ENCODE measurements at regions not wholly inside any gene's neighbourhood (a gene's known extent, or its start where the extent isn't known, plus 50 kb on each side); places are given as distances from the start of the nearest gene placed in this dataset.
A peak's percentile ranks its signal among the peaks of the same experiment; 100 is the strongest.

GRCh38 chr2:16025876-16026640, 85.7 kb downstream of the MYCN start:
- H2BK12ac ChIP-seq (ENCODE audit: low read depth, low read length) = peak overlapping the region; percentile 29; the same call in 1 of the 2 replicates
- no peak overlapping the region for H3K18ac ChIP-seq (ENCODE audit: extremely low read depth, low read length)
- no peaks in the 10 kb centered on the region for H3K9me3 ChIP-seq (ENCODE audit: insufficient read depth in 2 of 2, low read depth in 1 of 2, low read length in 1 of 2)
- H4K20me1 ChIP-seq (replicated peaks in 1 of 2; ENCODE audit: control insufficient read depth in 1 of 2, insufficient read depth in 2 of 2, low read length in 2 of 2) = no peaks in the 10 kb centered on the region
- H3K27me3 ChIP-seq (replicated peaks in 1 of 4; ENCODE audit: control insufficient read depth in 3 of 4, extremely low read depth in 1 of 4, insufficient read depth in 3 of 4, low read length in 3 of 4) = no peaks in the 10 kb centered on the region
- no peak overlapping the region for H2AFZ ChIP-seq (ENCODE audit: low read length)
- no peak overlapping the region for H3K23ac ChIP-seq (ENCODE audit: insufficient read length)
- H3K9ac ChIP-seq (replicated peaks in 1 of 4; ENCODE audit: extremely low read depth in 1 of 4, low read depth in 3 of 4, low read length in 3 of 4) = no peak overlapping the region
- no peak overlapping the region; the same call in 1 of the 2 replicates for H2BK5ac ChIP-seq (ENCODE audit: low read depth, low read length)
- H3K79me1 ChIP-seq (ENCODE audit: low read depth, low read length) = no peaks in the 10 kb centered on the region
- no peak overlapping the region for H3K14ac ChIP-seq (ENCODE audit: insufficient read length)
- no peaks in the 10 kb centered on the region for H3K23me2 ChIP-seq (ENCODE audit: low read depth, low read length)
- no peak overlapping the region for H3K27ac ChIP-seq (ENCODE audit: low read depth, low read length)
- H3K56ac ChIP-seq (replicated peaks; ENCODE audit: insufficient read length, low read depth, low read length) = no peak overlapping the region
- no peak overlapping the region for H3K4me2 ChIP-seq (ENCODE audit: insufficient read depth in 1 of 2, low read depth in 2 of 2, low read length in 2 of 2)
- H3K4me3 ChIP-seq (ENCODE audit: extremely low read depth in 1 of 4, insufficient read depth in 2 of 4, low read depth in 3 of 4, low read length in 4 of 4) = no peak overlapping the region
- no peaks in the 10 kb centered on the region for H3K79me2 ChIP-seq (ENCODE audit: control insufficient read depth in 1 of 2, insufficient read depth in 2 of 2, low read length in 2 of 2)
- FAIRE-seq = no peak
- H3K36me3 ChIP-seq (ENCODE audit: control insufficient read depth in 2 of 4, insufficient read depth in 4 of 4, low read length in 3 of 4) = no peaks in the 10 kb centered on the region
- peaks cover 4 to 11% (median 6%) of the 10 kb centered on the region in 4 experiments; a peak in 6 of 7 replicates for H3K4me1 ChIP-seq (replicated peaks in 1 of 4; ENCODE audit: control insufficient read depth in 3 of 4, insufficient read depth in 4 of 4, low read length in 3 of 4)
- 89% methylated on average over 17 of the region's 17 CpGs; no CpG with 5 or more reads in 1 of the 2 experiments for WGBS, 2 experiments (ENCODE audit: extremely low coverage in 1 of 2, insufficient coverage in 1 of 2, insufficient read length in 1 of 2, insufficient replicate concordance in 2 of 2, low coverage in 1 of 2, low lambda C conversion rate in 2 of 2, missing lambda C conversion rate in 1 of 2)
- H4K5ac ChIP-seq (ENCODE audit: insufficient read length, low read depth, low read length) = no peak overlapping the region
- no peak overlapping the region for H4K8ac ChIP-seq (ENCODE audit: extremely low read depth, insufficient read depth, low read length)
- no peak overlapping the region; the same call in 1 of the 2 replicates for H2BK15ac ChIP-seq (ENCODE audit: low read length)
- no peak overlapping the region for H2BK120ac ChIP-seq (replicated peaks; ENCODE audit: low read depth, low read length)
- no peak overlapping the region for H2AK5ac ChIP-seq (ENCODE audit: low read depth, low read length)
- CTCF ChIA-PET (ENCODE audit: partially characterized antibody) = interaction anchor here (0.6 to 15.6 kb wide), 6 partner anchors 7 to 388 kb away, joined by 3 to 120 read pairs (median 4); no protein-coding TSS in a partner anchor
- POLR2A ChIA-PET (ENCODE audit: partially characterized antibody) = interaction anchor here (0.8 to 1.4 kb wide), 3 partner anchors 12 to 99 kb away, joined by 3 to 4 read pairs (median 4); no protein-coding TSS in a partner anchor
- no peak overlapping the region for H3K4ac ChIP-seq (replicated peaks; ENCODE audit: insufficient read length, low read depth, low read length)
- no peak overlapping the region for H2BK20ac ChIP-seq (ENCODE audit: low read length)
- no peak for DNase-seq (ENCODE audit: low read depth in 1 of 2, low spot score in 2 of 2)
- H4K91ac ChIP-seq (replicated peaks; ENCODE audit: insufficient read length, low read length) = no peak overlapping the region
- TF ChIP-seq GTF2F1 (IDR thresholded peaks at IDR 0.05; ENCODE audit: borderline replicate concordance, low read depth, low read length) (no peak), RXRA (IDR thresholded peaks at IDR 0.05; ENCODE audit: insufficient read depth, low read depth, low read length) (no peak), CEBPB (IDR thresholded peaks at IDR 0.05; ENCODE audit: low read depth, low read length) (no peak), BRCA1 (IDR thresholded peaks at IDR 0.05; ENCODE audit: low read depth, low read length) (no peak), SUZ12 (IDR thresholded peaks at IDR 0.05; ENCODE audit: low read length) (no peak), NANOG (IDR thresholded peaks at IDR 0.05; ENCODE audit: insufficient read depth, low read depth, low read length, poor library complexity, severe bottlenecking) (no peak), SIN3A (conservative IDR thresholded peaks at IDR 0.05 in 1 of 2, IDR thresholded peaks at IDR 0.05 in 1 of 2; ENCODE audit: low read depth in 1 of 2, low read length in 2 of 2) (no peak), EP300 (IDR thresholded peaks at IDR 0.05; ENCODE audit: borderline replicate concordance in 1 of 2, low read depth in 2 of 2, low read length in 2 of 2) (no peak), EGR1 (IDR thresholded peaks at IDR 0.05; ENCODE audit: borderline replicate concordance, low read depth, low read length) (no peak), MAX (IDR thresholded peaks at IDR 0.05) (no peak), JUN (IDR thresholded peaks at IDR 0.05; ENCODE audit: low read depth, low read length) (no peak), CBX5 (IDR thresholded peaks at IDR 0.05; ENCODE audit: low read depth, low read length) (no peak)

All from H1 (cell line).